Progenitor cell of endocrine pancreas (in vitro differentiated cells): ENCODE measurements at regions not wholly inside any gene's neighbourhood (a gene's known extent, or its start where the extent isn't known, plus 50 kb on each side); places are given as distances from the start of the nearest gene placed in this dataset.

Experiments used
- DNase-seq: peaks from one replicate; pipeline ENCODE4 v3.0.0; 2021; ENCODE audit warnings: low spot score; ENCODE audit not compliant: unreplicated experiment
- H3K27ac Mint-ChIP-seq: 2 replicates; pipeline ENCODE4 v1.8.0; 2021; ENCODE audit warnings: mild to moderate bottlenecking, moderate library complexity, mixed read lengths
- H3K27me3 Mint-ChIP-seq: 2 replicates; pipeline ENCODE4 v1.8.0; 2021; ENCODE audit warnings: mixed read lengths
- H3K36me3 Mint-ChIP-seq: 2 replicates; pipeline ENCODE4 v1.8.0; 2022; ENCODE audit warnings: mixed read lengths; ENCODE audit not compliant: insufficient read depth
- H3K4me1 Mint-ChIP-seq: 2 replicates; pipeline ENCODE4 v1.8.0; 2021; ENCODE audit warnings: low read depth, mixed read lengths
- H3K4me3 Mint-ChIP-seq: 2 replicates; pipeline ENCODE4 v1.8.0; 2021; ENCODE audit warnings: low read depth, mild to moderate bottlenecking, moderate library complexity, mixed read lengths
- H3K9me3 Mint-ChIP-seq: 2 replicates; pipeline ENCODE4 v1.8.0; 2021; ENCODE audit warnings: low read depth, mixed read lengths
- CTCF ChIP-seq: fragments of 200-600 bp; sonication (generic); IDR thresholded peaks from one replicate; pipeline ENCODE4 v1.5.0; 2021; ENCODE audit warnings: antibody characterized with exemption, mild to moderate bottlenecking; ENCODE audit not compliant: unreplicated experiment

DNA sequence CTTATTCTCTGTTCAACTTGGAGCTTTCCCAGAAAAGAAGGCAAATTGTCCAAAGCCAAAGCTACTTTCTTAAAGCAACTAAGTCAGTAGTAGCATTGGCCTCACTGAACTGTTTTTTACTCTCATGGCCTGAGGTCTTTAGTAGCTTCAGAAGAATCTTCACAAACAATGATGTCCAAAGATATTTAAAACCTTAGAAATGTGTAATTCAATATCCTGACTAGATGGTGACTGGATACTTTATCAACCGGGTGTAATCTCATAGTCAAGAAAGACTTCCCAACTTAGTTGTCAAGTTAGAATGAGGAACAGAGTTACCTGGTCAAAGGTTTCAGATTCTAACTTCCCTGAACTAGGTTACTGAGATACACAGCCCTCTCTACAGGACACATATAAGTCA, 226.3 kb upstream of the ARHGEF26 start:
- TF ChIP-seq CTCF: no peak
- Mint-ChIP-seq H3K4me1 (no peaks in the 10 kb centered on the region), H3K4me3 (no peak overlapping the region), H3K27ac (no peak overlapping the region), H3K27me3 (no peaks in the 10 kb centered on the region), H3K9me3 (no peaks in the 10 kb centered on the region), H3K36me3 (no peaks in the 10 kb centered on the region)
- no peak for DNase-seq

DNA sequence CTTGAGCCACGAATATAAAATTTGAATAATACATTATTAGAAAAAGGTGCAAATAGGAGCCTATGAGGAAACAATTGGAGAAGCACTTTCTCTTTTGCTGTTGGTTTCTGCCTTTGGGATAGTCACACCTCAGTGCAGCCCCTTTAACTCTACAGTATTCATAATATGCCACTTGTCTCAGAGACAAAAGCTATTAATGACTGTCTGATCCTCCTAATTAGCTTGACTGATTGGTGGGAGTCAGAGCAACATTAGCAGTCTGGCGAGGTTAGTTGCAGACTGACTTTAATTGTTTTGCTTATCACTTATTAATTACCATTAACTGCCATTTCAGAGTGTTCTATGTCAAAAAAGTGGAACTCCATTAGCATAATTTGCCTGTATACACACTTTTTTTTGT, 225.0 kb upstream of the ARHGEF26 start:
- H3K4me3 Mint-ChIP-seq: no peak overlapping the region
- DNase-seq: no peak
- no peaks in the 10 kb centered on the region for H3K27me3 Mint-ChIP-seq
- no peaks in the 10 kb centered on the region for H3K4me1 Mint-ChIP-seq
- TF ChIP-seq CTCF: no peak
- H3K9me3 Mint-ChIP-seq: no peaks in the 10 kb centered on the region
- no peaks in the 10 kb centered on the region for H3K36me3 Mint-ChIP-seq
- H3K27ac Mint-ChIP-seq: no peak overlapping the region

GRCh38 chr3:153897025-153897723, 224.0 kb upstream of the ARHGEF26 start:
- Mint-ChIP-seq H3K4me1 (no peaks in the 10 kb centered on the region), H3K9me3 (no peaks in the 10 kb centered on the region), H3K36me3 (no peaks in the 10 kb centered on the region), H3K27ac (no peak overlapping the region), H3K27me3 (peaks cover 3% of the 10 kb centered on the region), H3K4me3 (no peak overlapping the region)
- no peak for DNase-seq
- no peak for TF ChIP-seq CTCF

DNA sequence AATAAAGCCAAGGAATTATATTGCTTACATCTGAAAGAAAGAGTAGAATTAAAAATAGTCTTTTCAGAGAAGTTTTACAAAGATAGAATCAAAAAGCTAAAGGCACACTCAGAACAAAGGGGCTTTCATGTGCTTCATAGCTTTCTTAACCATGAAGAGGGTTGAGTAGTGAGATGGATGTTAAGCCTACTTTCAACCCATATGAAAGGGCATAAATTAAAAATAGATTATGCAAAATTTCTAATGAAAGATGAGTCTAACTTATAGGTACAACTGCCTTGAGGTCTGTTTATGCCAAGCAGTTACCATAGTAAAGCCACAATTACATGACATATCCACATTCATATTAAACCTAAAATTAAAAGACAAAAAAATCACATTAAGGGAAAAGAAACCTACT, 223.3 kb upstream of the ARHGEF26 start:
- TF ChIP-seq CTCF: no peak
- Mint-ChIP-seq H3K27me3 (peaks cover 3% of the 10 kb centered on the region), H3K9me3 (no peaks in the 10 kb centered on the region), H3K27ac (no peak overlapping the region), H3K4me1 (no peaks in the 10 kb centered on the region), H3K4me3 (no peak overlapping the region), H3K36me3 (no peaks in the 10 kb centered on the region)
- no peak for DNase-seq

DNA sequence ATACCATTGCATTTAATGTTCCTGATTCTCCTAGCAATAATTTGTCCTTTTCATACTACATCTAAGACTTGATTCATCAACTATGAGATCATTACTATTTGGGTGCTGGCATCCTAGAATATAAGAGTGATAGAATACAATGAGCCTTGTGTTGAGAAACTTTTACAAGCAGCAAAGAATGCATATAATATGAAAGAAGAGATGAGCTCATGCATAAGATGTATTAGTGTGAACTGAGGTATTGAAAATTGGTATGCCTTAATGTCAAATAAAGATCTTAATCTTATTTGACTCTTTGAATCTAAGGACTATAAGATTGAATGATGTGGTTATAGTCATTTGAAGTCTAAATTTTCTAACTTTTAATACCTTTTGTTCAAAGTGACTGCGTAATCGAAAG, 220.0 kb upstream of the ARHGEF26 start:
- peaks cover 3% of the 10 kb centered on the region for H3K27me3 Mint-ChIP-seq
- H3K27ac Mint-ChIP-seq: no peak overlapping the region
- no peaks in the 10 kb centered on the region for H3K4me1 Mint-ChIP-seq
- H3K4me3 Mint-ChIP-seq: no peak overlapping the region
- H3K9me3 Mint-ChIP-seq: peaks cover 3% of the 10 kb centered on the region
- no peak for DNase-seq
- no peak for TF ChIP-seq CTCF
- H3K36me3 Mint-ChIP-seq: no peaks in the 10 kb centered on the region
